HG03135 (cell line): ENCODE measurements at regions not wholly inside any gene's neighbourhood (a gene's known extent, or its start where the extent isn't known, plus 50 kb on each side); places are given as distances from the start of the nearest gene placed in this dataset.
"Not testable (repeated sequence)": the region's sequence is repeated elsewhere in the genome, so short reads cannot be mapped to it uniquely, and the experiment has no call there.

Experiments
- ATAC-seq: cut with Tn5 transposase; IDR thresholded peaks from one replicate; pipeline ENCODE4 v1.9.1; 2021; ENCODE audit warnings: mild to moderate bottlenecking, moderate library complexity; ENCODE audit not compliant: unreplicated experiment

DNA sequence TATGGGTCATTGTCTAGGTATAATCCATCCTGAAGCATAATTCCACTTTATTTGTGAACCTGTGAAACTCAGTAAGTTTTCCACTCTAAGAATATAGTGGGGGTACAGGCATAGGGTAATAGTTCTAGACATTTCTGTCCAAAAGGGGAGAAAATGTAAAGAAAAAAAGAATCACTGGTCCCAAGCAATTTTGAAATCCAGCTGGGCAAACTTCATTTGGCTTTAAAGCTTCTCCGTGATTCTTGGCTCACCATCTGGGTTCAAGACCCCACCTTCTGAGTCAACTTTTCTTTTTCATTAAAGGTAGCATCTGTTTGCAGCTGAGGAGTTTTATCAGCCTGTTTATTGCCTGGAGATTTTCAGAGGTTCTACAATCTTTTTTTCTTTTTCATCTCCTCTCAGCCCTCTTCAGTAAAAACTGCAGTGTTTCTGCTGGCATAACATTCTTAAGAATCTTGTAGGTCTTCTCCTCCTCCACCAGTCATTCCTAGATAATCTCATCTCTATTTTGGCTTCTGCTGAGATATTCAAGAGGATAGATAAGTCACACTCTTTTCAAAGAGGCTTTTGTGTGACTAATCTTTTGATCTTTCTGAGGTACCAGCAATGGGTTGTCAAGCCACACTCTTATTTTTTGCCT is 126.1 kb upstream of the PITX1 start:
- ATAC-seq = no peak

DNA sequence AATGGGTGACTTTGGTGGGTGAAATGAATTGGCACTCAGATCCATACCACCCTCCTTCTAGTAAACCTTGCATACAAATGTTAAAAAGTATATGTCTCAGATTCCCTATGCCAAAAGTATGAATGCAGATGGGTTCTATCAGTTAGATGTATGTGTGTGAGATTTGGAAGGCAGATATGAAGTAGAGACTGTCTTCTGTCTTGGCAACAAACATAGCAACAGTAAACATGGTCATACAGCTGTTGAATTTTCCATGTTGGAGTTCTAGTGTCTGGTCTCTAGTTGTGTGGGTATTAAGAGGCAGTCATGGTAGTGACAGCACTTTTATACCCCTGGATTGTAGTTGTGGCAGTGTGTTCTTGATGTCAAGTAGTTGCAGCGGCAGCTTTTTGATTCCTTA is 125.6 kb upstream of the PITX1 start:
- ATAC-seq = no peak

- ATAC-seq = no peak
Measured at GRCh38 chr5:135158982-135159381, 125.0 kb upstream of the PITX1 start.

- no peak for ATAC-seq
Measured at GRCh38 chr5:135158314-135158697, 124.3 kb upstream of the PITX1 start.

DNA sequence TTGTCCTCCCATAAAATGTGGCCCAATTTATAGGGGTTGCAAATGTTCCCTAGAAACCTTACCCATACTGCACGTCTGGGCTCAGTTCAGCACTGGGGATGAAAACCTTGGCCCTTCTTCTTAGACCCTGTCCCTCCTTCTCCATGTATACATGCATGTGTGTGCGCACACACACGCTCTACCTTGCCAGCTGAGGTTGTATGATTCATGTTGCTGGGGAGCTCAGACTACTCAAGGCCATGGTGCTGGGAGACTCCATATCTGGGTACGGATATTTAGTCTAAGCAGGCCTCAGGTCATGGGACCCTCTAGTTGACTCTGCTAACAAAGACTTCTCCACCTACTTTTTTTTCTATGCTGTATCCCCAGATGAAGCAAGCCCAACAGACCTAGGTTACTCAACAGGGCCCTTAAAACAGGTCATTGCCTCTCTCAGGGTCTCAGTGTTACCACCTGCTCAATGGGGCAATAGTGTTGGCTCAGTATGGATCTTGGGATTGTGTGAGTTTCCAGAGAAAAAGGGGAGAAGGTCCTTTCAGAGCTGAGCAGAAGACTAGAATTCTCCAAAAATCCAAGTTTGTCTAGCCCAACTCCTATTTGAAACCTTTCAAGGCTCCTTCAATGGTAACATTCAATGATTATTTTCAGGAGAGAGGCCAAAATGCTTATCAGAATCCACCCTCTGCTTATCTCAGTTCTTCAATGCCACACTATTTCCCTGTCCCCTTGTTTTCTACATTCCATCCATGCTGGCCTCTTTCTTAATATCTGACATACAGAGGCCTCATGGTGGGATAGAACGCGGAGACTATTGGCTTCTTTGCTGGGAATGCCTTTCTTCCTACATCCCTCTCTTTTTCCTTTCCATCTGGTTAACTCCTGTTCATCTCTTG is 123.6 kb upstream of the PITX1 start:
- ATAC-seq = no peak

DNA sequence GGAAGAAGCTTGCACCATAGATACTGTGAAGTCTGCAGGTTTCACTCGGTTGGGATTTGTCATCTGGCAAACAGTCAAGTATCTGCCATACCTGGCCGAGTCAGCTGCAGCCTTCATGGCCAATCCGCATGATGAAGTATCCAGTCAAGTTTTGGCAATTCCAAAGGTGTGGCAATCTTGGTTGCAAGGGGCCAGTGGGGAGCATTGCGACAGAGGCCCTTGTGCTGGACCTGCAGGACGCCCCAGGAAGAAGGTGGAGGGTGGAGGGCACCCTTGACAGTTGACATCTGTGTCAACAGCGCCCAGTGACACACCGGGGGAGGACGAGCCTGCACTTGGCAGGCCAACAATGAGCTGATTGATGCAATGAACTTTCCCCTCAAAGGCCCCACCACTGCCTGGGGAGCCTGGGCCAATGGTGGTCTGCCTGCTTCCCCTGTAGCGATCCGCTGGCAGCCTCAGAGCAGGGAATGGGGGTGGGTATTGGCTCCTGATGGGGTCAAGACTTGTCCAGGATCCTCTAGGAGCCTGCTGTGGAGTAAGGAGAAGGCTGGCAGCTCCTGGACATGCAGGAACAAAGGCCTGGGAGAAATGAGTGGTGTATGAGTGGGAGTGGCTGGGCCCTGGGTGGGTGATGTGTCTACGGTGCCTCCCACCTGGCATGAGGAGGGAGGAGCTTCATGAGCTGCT is 122.8 kb upstream of the PITX1 start:
- no peak for ATAC-seq

DNA sequence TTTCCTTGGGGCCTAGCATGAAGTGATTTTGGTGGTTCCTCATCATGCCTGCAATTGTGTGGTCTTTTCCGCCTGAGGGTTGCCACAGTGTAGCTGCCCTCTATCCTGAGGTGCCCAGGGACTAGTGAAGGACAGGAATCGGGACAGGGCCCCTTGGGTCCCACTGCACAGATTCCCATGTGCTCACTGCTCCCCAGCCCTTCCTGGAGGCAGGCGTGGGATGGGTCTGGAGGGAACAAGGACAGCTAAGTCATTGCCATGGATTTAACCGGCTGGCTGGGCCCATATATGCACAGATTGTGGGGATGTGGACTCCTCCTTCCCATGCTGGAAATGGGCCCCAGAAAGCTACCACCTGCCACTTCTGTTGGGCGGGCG is 122.3 kb upstream of the PITX1 start:
- ATAC-seq = no peak

- ATAC-seq = no peak
Measured at GRCh38 chr5:135155616-135156214, 121.7 kb upstream of the PITX1 start.

DNA sequence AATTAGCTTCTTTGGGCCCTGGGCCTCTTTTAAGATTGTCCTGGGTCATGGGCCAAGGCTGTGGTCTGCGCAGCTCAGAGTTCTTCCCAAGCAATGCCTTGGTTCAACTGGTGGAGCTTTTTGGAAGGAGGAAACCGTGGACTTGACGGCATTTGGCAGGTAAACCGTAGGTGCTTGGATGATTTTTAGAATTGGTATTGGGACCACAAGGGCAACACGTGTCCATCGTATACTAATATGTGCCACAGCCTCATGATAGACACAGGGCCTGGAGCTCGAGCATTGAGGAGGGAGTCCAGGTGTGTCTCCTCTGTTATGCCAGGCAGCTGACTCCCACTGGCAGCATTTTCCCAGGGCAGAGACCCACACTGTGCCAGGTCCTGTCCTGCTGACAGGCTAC is 120.9 kb upstream of the PITX1 start:
- ATAC-seq = no peak

GRCh38 chr5:135154197-135154596 is 120.2 kb upstream of the PITX1 start:
- no peak for ATAC-seq

GRCh38 chr5:135153661-135154060 is 119.6 kb upstream of the PITX1 start:
- no peak for ATAC-seq

GRCh38 chr5:135153259-135153658 is 119.2 kb upstream of the PITX1 start:
- ATAC-seq = no peak

DNA sequence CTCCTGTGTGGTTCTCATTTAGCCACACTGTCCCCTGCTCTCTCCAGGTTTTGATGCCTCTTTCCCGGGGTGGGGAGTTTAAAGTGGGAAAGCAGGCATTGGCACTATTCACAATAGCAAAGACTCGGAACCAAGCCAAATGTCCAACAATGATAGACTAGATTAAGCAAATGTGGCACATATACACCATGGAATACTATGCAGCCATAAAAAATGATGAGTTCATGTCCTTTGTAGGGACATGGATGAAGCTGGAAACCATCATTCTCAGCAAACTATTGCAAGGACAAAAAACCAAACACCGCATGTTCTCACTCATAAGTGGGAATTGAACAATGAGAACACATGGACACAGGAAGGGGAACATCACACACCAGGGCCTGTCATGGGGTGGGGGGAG is 117.6 kb upstream of the PITX1 start:
- ATAC-seq = not testable (repeated sequence)

GRCh38 chr5:135151256-135151655 is 117.2 kb upstream of the PITX1 start:
- ATAC-seq = no peak

- no peak for ATAC-seq
Measured at GRCh38 chr5:135150767-135151166, 116.7 kb upstream of the PITX1 start.

DNA sequence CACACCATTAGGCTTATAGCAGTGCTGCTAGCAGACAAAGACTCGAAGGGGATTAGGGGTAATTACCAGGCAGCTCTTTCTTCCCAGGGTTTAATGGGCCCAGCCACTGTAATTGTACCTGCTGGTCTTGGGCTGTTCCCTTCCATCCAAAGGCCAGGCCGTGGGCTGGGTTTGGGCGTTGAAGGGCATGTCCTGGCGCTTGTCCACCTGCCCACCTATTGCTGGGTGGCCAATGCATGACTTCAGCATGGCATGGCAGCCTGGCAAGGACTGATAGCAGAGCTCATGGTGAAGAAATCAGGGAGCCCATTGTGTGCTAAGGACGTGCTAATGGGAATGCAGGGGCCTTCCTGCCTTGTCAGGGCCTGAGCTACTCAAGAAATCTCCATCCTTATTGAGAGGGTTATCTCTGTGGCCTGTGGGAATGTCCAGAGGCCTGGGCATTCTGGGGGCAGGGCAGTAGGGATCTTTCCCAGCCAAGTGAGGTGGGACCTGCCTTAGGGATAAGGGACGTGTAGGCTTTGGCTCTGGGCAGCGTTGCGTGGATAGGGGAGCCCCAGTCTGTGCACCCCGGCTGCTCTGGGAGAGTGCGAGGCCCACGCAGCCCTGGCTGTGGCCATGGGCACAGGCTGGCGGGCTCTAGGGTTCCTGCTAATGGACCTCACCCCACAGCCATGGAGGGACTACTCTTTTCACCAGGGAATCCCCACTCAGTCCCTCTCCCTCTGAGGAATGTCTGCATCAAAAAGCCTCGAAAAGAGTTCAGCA is 116.1 kb upstream of the PITX1 start:
- ATAC-seq = no peak

GRCh38 chr5:135149229-135149955 is 115.4 kb upstream of the PITX1 start:
- ATAC-seq = no peak

- ATAC-seq = no peak
Measured at GRCh38 chr5:135147294-135148090, 113.5 kb upstream of the PITX1 start.

DNA sequence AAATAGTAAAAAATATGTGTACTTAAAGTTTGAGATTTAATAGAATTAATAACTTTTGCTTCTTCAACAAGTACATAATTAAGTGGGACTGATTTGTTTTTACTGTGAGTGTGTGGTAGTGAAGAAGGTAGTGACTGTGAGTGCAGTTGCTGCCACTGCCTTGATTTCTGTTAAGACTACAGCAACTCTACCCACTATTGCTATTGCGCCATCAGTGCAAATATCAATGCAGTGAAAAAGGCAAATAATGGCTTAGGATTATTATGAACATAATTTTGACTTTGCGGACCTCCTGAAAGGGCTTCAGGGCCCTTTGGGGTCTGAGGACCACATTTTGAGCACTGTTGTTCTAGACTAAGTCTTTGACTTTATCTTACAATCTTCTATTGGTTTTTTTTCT is 112.0 kb upstream of the PITX1 start:
- ATAC-seq = no peak
